HG03457 (cell line): ENCODE measurements at regions not wholly inside any gene's neighbourhood (a gene's known extent, or its start where the extent isn't known, plus 50 kb on each side); places are given as distances from the start of the nearest gene placed in this dataset.

Experiments used
- ATAC-seq: cut with Tn5 transposase; IDR thresholded peaks from one replicate; pipeline ENCODE4 v1.9.1; 2021; ENCODE audit warnings: moderate number of reproducible peaks; ENCODE audit not compliant: unreplicated experiment

- no peak for ATAC-seq
These were observed 468.7 kb downstream of the ADGRL2 start for GRCh38 chr1:82269431-82269830.

GRCh38 chr1:82268826-82269225 lies 468.1 kb downstream of the ADGRL2 start:
- ATAC-seq, result no peak

GRCh38 chr1:82266351-82266750 lies 465.6 kb downstream of the ADGRL2 start:
- no peak for ATAC-seq

GRCh38 chr1:82265436-82265835 lies 464.7 kb downstream of the ADGRL2 start:
- ATAC-seq, result no peak

- no peak for ATAC-seq
These were observed 464.1 kb downstream of the ADGRL2 start for GRCh38 chr1:82264802-82265201.

- no peak for ATAC-seq
These were observed 462.7 kb downstream of the ADGRL2 start for GRCh38 chr1:82263396-82263795.

GRCh38 chr1:82260666-82261065 lies 459.9 kb downstream of the ADGRL2 start:
- no peak for ATAC-seq

- ATAC-seq, result no peak
These were observed 459.3 kb downstream of the ADGRL2 start for GRCh38 chr1:82260051-82260450.

- ATAC-seq, result no peak
These were observed 458.2 kb downstream of the ADGRL2 start for GRCh38 chr1:82258887-82259286.

GRCh38 chr1:82246050-82246449 lies 445.3 kb downstream of the ADGRL2 start:
- no peak for ATAC-seq

- no peak for ATAC-seq
These were observed 444.7 kb downstream of the ADGRL2 start for GRCh38 chr1:82245345-82246014.

- ATAC-seq, result no peak
These were observed 439.8 kb downstream of the ADGRL2 start for GRCh38 chr1:82240571-82240970.

- ATAC-seq, result no peak
These were observed 429.9 kb downstream of the ADGRL2 start for GRCh38 chr1:82230667-82231066.

GRCh38 chr1:82227306-82228095 lies 426.8 kb downstream of the ADGRL2 start:
- ATAC-seq, result no peak

GRCh38 chr1:82226186-82226505 lies 425.4 kb downstream of the ADGRL2 start:
- ATAC-seq, result no peak

GRCh38 chr1:82225421-82226185 lies 424.9 kb downstream of the ADGRL2 start:
- ATAC-seq, result peak; percentile 81

GRCh38 chr1:82223091-82223490 lies 422.4 kb downstream of the ADGRL2 start:
- no peak for ATAC-seq

- no peak for ATAC-seq
These were observed 421.0 kb downstream of the ADGRL2 start for GRCh38 chr1:82221721-82222120.

- ATAC-seq, result no peak
These were observed 420.0 kb downstream of the ADGRL2 start for GRCh38 chr1:82220754-82221153.

GRCh38 chr1:82219841-82220240 lies 419.1 kb downstream of the ADGRL2 start:
- no peak for ATAC-seq

- ATAC-seq, result no peak
These were observed 418.1 kb downstream of the ADGRL2 start for GRCh38 chr1:82218846-82219245.

GRCh38 chr1:82215853-82216175 lies 415.1 kb downstream of the ADGRL2 start:
- ATAC-seq, result no peak
